ENCODE measurements at regions not wholly inside any gene's neighbourhood (a gene's known extent, or its start where the extent isn't known, plus 50 kb on each side); places are given as distances from the start of the nearest gene placed in this dataset.
A peak's percentile ranks its signal among the peaks of the same experiment; 100 is the strongest.

GRCh38 chr11:133762538-133762937, 82.8 kb downstream of the SPATA19 start:
- Histone ChIP-seq H4K91ac (ENCODE audit: insufficient read length, low read depth, low read length) (no peak overlapping the region), H3K14ac (ENCODE audit: insufficient read depth, low read length) (no peak overlapping the region), H3K23ac (ENCODE audit: insufficient read length, low read depth, low read length) (no peak overlapping the region), H3K27me3 (ENCODE audit: insufficient read depth, low read length) (0 out of 2 replicates have a peak, but pooled peaks cover 1% of the 10 kb centered on the region), H3K4ac (ENCODE audit: low read depth, low read length) (no peak overlapping the region), H3K4me1 (ENCODE audit: insufficient read depth, low read length) (no peaks in the 10 kb centered on the region), H3K27ac (ENCODE audit: insufficient read length, low read depth, low read length) (no peak overlapping the region), H2BK5ac (ENCODE audit: insufficient read length, low read length) (no peak overlapping the region), H2BK120ac (ENCODE audit: low read depth, low read length, poor library complexity, severe bottlenecking) (no peak overlapping the region), H3K9ac (ENCODE audit: extremely low read depth, insufficient read length, low read length) (no peak overlapping the region), H2AK5ac (ENCODE audit: insufficient read length, low read length) (no peak overlapping the region), H3K4me2 (ENCODE audit: insufficient read depth, insufficient read length, low read length) (no peak overlapping the region), H2BK15ac (ENCODE audit: low read depth, low read length) (no peak overlapping the region), H4K20me1 (ENCODE audit: control insufficient read depth, insufficient read depth, insufficient read length) (no peaks in the 10 kb centered on the region), H4K5ac (ENCODE audit: insufficient read length, low read depth, low read length) (no peak overlapping the region), H3K9me3 (ENCODE audit: control insufficient read depth, low read depth, low read length) (no peaks in the 10 kb centered on the region), H3K79me2 (ENCODE audit: insufficient read depth, low read length) (no peaks in the 10 kb centered on the region), H2AFZ (ENCODE audit: low read length) (no peak overlapping the region), H3K79me1 (ENCODE audit: insufficient read depth, low read depth, low read length, poor library complexity, severe bottlenecking) (no peaks in the 10 kb centered on the region), H2BK20ac (ENCODE audit: low read depth, low read length, poor library complexity, severe bottlenecking) (no peak overlapping the region), H3K18ac (ENCODE audit: insufficient read length, low read depth, low read length) (no peak overlapping the region), H4K8ac (replicated peaks; ENCODE audit: insufficient read length, low read depth, low read length) (no peak overlapping the region), H3T11ph (ENCODE audit: low read length) (no peak overlapping the region), H3K56ac (ENCODE audit: insufficient read length, low read depth, low read length) (no peak overlapping the region), H2BK12ac (ENCODE audit: insufficient read length, low read depth, low read length) (no peak overlapping the region), H3K23me2 (ENCODE audit: insufficient read length, low read depth, low read length, poor library complexity, severe bottlenecking) (no peaks in the 10 kb centered on the region)
- Mint-ChIP-seq H3K9me3 (peaks cover 10 to 11% of the 10 kb centered on the region in 2 experiments; a peak in 4 of 5 replicates), H3K27me3 (ENCODE audit: low read depth) (no peaks in the 10 kb centered on the region; the same call in 1 of the 2 replicates), H3K4me1 (peaks cover 0 to 2% of the 10 kb centered on the region in 2 experiments; a peak in 2 of 4 replicates), H3K36me3 (ENCODE audit: insufficient read depth in 1 of 3, low read depth in 3 of 3) (no peaks in the 10 kb centered on the region; a peak in 2 of 7 replicates), H3K4me3 (no peak overlapping the region), H3K27ac (no peak overlapping the region)
- TF ChIP-seq CTCF (conservative IDR thresholded peaks at IDR 0.05): peak; percentile 24; the same call in 1 of the 3 replicates
- no CpG with 5 or more reads among the region's 1 CpG for WGBS (ENCODE audit: extremely low coverage, insufficient read length, low lambda C conversion rate)
- DNase-seq: no peak

Data from H9 (cell line).